ENCODE measurements at regions not wholly inside any gene's neighbourhood (a gene's known extent, or its start where the extent isn't known, plus 50 kb on each side); places are given as distances from the start of the nearest gene placed in this dataset.

GRCh38 chr5:116363780-116364179 lies 210.8 kb downstream of the SEMA6A start:
- DNase-seq (ENCODE audit: extremely low read depth, low read depth, low spot score): no peak

GRCh38 chr5:116361979-116362577 lies 212.5 kb downstream of the SEMA6A start:
- no peak for DNase-seq (ENCODE audit: extremely low read depth, low read depth, low spot score)

- no peak for DNase-seq (ENCODE audit: extremely low read depth, low read depth, low spot score)
Observed at GRCh38 chr5:116361171-116361967, 213.3 kb downstream of the SEMA6A start.

- no peak for DNase-seq (ENCODE audit: extremely low read depth, low read depth, low spot score)
Observed at GRCh38 chr5:116360008-116360853, 214.4 kb downstream of the SEMA6A start.

GRCh38 chr5:116359592-116359991 lies 215.0 kb downstream of the SEMA6A start:
- no peak for DNase-seq (ENCODE audit: extremely low read depth, low read depth, low spot score)

- DNase-seq (ENCODE audit: extremely low read depth, low read depth, low spot score): no peak
Observed at GRCh38 chr5:116358911-116359418, 215.7 kb downstream of the SEMA6A start.

- DNase-seq (ENCODE audit: extremely low read depth, low read depth, low spot score): no peak
Observed at GRCh38 chr5:116358015-116358523, 216.6 kb downstream of the SEMA6A start.

- DNase-seq (ENCODE audit: extremely low read depth, low read depth, low spot score): no peak
Observed at GRCh38 chr5:116355819-116356601, 218.6 kb downstream of the SEMA6A start.

GRCh38 chr5:116354699-116355098 lies 219.9 kb downstream of the SEMA6A start:
- no peak for DNase-seq (ENCODE audit: extremely low read depth, low read depth, low spot score)

- no peak for DNase-seq (ENCODE audit: extremely low read depth, low read depth, low spot score)
Observed at GRCh38 chr5:116347657-116348056, 227.0 kb downstream of the SEMA6A start.

GRCh38 chr5:116343961-116344360 lies 230.7 kb downstream of the SEMA6A start:
- DNase-seq (ENCODE audit: extremely low read depth, low read depth, low spot score): no peak

Data from glomerular endothelial cell (primary cell).